ENCODE measurements at regions not wholly inside any gene's neighbourhood (a gene's known extent, or its start where the extent isn't known, plus 50 kb on each side); places are given as distances from the start of the nearest gene placed in this dataset.

- H3K27ac ChIP-seq, result no peak overlapping the region
- no peak for TF ChIP-seq CTCF (conservative IDR thresholded peaks at IDR 0.05)
These were observed 74.8 kb upstream of the CXCL12 start for GRCh38 chr10:44459671-44460070.

- no peak overlapping the region for H3K27ac ChIP-seq
- TF ChIP-seq CTCF (conservative IDR thresholded peaks at IDR 0.05), result no peak
These were observed 75.5 kb upstream of the CXCL12 start for GRCh38 chr10:44460416-44460815.

GRCh38 chr10:44462338-44462914 lies 77.5 kb upstream of the CXCL12 start:
- H3K27ac ChIP-seq, result no peak overlapping the region
- TF ChIP-seq CTCF (conservative IDR thresholded peaks at IDR 0.05), result no peak

GRCh38 chr10:44463511-44464121 lies 78.7 kb upstream of the CXCL12 start:
- H3K27ac ChIP-seq, result no peak overlapping the region
- no peak for TF ChIP-seq CTCF (conservative IDR thresholded peaks at IDR 0.05)

GRCh38 chr10:44464503-44464902 lies 79.6 kb upstream of the CXCL12 start:
- TF ChIP-seq CTCF (conservative IDR thresholded peaks at IDR 0.05), result no peak
- H3K27ac ChIP-seq, result no peak overlapping the region

- peak overlapping the region; percentile 39 for H3K27ac ChIP-seq
- no peak for TF ChIP-seq CTCF (conservative IDR thresholded peaks at IDR 0.05)
These were observed 80.7 kb upstream of the CXCL12 start for GRCh38 chr10:44465401-44466115.

- no peak for TF ChIP-seq CTCF (conservative IDR thresholded peaks at IDR 0.05)
These were observed 81.3 kb upstream of the CXCL12 start for GRCh38 chr10:44466236-44466635.

More at GRCh38 chr10:44466236-44466635, 81.3 kb upstream of the CXCL12 start:
- peak overlapping the region; percentile 39 for H3K27ac ChIP-seq
